ENCODE measurements at regions not wholly inside any gene's neighbourhood (a gene's known extent, or its start where the extent isn't known, plus 50 kb on each side); places are given as distances from the start of the nearest gene placed in this dataset.

GRCh38 chr13:40109351-40109844 is 453.9 kb downstream of the COG6 start:
- TF ChIP-seq CTCF (IDR thresholded peaks at IDR 0.05) (no peak), POLR2A (IDR thresholded peaks at IDR 0.05) (no peak)
